GM23248 (cell line): ENCODE measurements at regions not wholly inside any gene's neighbourhood (a gene's known extent, or its start where the extent isn't known, plus 50 kb on each side); places are given as distances from the start of the nearest gene placed in this dataset.

Source experiments
- EZH2 ChIP-seq: fragments of 200-600 bp; sonication (generic); IDR thresholded peaks from 2 replicates; pipeline ENCODE4 v1.6.1; 2018; ENCODE audit warnings: antibody characterized with exemption, mild to moderate bottlenecking; ENCODE audit not compliant: insufficient read depth, poor library complexity, severe bottlenecking
- EZH2phosphoT487 ChIP-seq: fragments of 200-600 bp; sonication (generic); IDR thresholded peaks from 2 replicates; pipeline ENCODE4 v1.6.1; 2018; ENCODE audit warnings: antibody characterized with exemption, moderate library complexity, mild to moderate bottlenecking, low read depth; ENCODE audit not compliant: insufficient read depth

GRCh38 chr3:36643192-36643591 is 121.2 kb downstream of the DCLK3 start:
- TF ChIP-seq EZH2 (no peak), EZH2phosphoT487 (no peak)
